GM19397 (cell line): ENCODE measurements at regions not wholly inside any gene's neighbourhood (a gene's known extent, or its start where the extent isn't known, plus 50 kb on each side); places are given as distances from the start of the nearest gene placed in this dataset.
"Not testable (repeated sequence)": the region's sequence is repeated elsewhere in the genome, so short reads cannot be mapped to it uniquely, and the experiment has no call there.

Experiments used
- ATAC-seq: cut with Tn5 transposase; IDR thresholded peaks from one replicate; pipeline ENCODE4 v1.9.1; 2021; ENCODE audit warnings: mild to moderate bottlenecking, moderate library complexity; ENCODE audit not compliant: unreplicated experiment

DNA sequence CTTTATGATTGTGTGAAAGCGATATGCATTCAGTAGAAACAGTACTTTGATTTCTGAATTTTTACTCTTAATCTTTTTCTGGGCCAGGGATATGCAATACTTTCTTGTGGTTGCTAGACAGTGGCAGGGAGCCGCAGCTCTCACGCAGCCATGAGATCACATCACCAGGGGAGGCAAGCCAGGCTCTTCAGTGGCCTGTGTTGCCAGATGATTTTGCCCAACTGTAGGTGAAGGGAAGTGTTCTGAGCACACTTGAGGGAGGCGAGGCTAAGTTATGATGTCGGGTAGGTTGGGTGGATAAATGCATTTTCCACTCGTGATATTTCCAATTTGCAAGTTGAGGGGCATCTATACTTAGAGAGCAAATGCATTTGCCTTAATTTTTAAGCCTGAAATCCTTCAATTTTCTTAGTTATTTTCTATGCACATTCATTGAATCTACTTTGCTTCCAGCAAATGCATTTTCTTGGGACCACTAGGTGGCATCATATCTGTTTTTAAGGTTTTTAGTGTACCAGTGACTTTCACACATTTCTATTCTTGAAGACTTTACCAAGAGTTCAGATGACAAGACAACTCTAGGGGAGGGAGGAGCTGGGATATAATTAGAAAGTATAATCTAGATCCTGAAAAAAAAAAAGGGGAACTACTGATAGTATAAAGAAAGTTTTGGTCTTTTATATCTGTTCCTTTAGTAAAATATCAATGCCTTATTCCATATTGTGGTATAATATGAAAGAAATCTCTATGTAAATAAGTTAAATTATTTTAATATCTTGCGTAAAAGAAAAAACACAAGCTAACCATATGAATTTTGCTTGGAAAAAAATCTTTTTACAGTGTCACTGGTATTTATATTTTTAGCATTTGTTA, 643.3 kb downstream of the SOCS6 start:
- ATAC-seq = peak; percentile 48

DNA sequence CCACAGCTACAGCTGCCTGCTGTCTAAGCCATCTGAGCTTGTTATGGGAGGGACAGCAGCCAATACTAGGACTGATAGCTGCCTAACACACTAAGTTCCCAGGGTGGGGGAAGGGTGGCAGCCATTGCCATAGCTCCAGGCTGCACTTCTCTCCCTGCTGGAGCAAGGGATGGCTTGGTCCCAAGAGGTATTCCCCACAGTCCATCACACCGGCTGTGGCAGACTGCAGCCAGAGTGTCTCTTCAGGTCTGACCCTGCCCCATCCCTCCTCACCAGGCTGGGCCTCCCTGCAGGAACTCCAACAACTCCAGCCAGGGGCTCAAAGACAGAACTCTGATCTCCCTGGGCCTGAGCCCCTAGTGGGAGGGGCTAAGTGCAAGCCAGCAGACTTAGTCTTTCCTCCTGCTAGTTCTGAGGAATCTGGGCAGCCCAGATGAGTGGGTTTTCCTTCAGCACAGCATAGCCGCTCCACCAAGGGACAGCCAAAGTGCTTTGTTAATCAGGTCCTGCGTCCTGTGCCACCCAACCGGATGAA, 632.1 kb downstream of the SOCS6 start:
- ATAC-seq = no peak

DNA sequence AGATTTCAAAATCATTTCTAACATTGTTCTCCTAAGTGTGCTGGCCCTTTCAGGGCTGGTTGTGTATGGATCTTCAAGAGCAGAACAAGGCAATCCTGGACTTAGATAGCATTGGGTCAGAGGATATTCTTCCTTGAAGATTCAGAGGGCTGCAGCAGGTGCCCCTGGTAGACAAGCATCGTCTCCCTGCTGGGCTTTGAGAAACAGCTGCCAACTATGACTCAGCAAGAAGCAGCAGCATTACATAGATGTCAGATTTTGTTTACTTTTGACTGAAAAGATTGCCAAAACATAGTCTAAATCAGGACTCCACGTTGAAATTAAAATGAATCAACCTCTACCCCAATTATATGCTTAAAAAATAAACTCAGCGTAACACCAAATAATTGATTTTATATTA, 618.8 kb downstream of the SOCS6 start:
- no peak for ATAC-seq

DNA sequence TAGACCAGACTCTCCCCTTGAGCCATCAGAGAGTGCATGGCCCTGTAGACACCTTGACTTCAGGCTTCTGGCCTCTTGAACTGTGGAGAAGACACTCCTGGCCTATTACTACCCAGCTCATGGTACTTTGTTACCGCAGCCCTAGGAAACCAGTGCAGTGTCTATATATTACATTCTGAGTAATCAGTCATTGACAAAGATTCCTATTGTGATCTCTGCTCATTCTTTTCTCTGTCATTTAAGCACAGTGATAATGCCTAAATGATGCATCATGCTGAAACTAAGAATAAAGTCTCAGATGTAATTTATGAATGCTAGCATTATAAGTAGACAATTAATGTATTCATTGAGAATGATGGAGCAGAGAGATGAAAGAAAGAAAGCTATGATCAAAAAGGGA, 603.5 kb downstream of the SOCS6 start:
- no peak for ATAC-seq

DNA sequence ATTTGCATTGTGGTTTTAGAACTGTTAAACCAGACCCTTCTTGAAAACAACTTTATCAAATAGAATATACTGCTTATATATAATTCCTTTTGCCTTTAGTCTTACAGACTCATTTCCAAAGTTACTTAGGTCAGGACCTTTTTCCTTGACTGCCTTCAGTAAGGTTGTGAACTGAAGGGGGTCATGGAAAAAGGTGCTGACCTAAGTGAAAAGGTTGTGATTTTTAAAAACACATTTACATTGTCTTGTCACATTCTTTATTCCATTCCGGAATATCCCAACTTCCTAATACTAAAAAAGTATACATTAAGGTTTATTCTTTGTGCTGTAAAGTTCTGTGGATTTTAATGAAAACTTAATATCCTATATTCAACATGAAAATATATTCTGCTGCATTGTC, 581.4 kb downstream of the SOCS6 start:
- no peak for ATAC-seq

DNA sequence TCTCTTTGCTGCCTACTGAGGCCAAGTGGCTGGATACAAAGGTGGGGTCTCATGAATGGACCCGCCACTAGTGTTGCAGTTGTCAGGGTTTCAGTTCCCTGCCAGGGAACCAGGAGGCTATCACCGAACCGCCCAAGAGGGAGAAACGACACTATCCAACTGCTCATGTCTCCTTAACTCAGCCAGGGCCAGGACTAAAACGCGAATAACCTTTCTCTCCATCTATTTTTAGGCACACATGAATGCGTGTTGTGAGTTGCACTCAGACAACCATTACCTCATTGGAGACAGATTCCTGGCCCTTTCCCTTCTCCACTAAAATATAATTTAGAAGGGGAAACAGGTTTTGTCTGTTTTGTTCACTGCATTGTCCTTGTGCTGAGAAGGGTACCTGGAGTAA, 559.5 kb downstream of the SOCS6 start:
- ATAC-seq = no peak

DNA sequence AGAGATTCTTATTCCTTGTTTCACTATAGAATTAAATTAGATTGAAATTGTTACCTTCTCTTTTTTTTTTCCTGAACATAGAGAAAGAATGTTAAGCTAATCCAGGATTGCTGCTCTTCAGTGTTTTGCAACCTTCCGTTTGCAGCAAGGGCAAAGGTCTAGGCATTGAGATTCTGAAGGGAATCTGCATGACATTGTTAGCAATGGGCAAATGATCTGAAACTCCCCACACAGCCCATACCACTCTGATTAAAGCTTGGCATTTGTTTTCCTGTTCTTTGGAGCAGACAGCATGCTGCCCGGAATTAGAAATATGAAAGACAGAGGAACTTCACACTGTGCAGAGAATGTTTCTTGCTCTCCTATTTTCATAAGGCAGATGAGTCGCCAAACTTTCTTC, 551.8 kb downstream of the SOCS6 start:
- ATAC-seq = no peak

DNA sequence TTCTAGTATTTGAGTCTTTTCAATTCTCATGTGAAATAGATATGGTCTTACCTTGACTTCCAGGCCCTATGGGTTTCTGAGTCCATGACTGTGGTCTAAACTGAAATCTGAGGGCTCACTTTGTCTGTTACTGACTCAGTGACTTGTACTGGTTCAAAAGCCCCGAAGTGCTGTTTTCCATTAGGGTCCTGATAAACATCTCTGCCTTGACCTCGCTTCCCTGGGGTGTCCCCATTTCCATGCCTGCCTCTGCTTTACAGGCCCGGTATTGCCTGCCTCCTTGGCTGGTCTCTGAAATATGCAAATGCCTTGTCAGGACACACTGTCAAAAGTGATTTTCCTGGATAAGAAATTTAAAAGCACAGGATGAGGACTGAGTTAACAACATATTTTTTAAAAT, 538.8 kb downstream of the SOCS6 start:
- no peak for ATAC-seq

DNA sequence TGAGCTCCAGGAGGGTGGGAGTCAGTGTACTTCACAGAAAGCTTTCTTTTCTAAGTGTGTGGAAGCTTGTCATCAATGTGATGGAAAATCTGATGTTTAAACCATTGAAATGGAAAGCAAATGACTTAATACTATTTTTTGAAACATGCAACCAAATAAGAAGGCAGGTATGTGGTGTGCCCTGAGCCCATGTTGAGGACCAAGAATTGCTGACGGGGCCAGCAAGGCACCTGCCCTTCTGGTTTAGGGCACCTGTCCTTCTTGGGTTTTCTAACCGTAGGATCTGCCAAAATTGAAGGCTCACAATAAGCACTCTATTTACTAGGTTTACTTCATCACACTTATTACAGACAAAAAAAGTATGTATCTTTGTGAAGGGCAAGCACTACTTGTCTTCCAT, 537.7 kb downstream of the SOCS6 start:
- ATAC-seq = no peak

DNA sequence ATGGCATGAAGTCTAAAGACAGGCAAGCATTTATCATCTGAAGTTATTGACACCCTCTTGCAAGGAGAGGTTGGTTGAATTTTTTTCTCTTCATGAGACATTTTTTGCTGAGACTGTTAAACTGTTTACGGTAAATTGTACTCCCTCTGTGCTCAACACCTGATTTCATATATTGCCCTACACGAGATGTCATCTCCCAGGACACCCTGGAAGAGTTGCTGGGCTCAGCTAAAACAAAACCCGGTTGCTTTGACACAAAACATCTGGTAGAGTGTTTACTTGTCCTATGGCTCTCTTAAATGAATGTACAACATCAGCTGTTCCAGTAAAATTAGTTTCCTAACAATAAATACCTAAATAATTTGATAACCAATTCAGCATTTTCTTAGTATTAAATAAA, 533.8 kb downstream of the SOCS6 start:
- no peak for ATAC-seq

DNA sequence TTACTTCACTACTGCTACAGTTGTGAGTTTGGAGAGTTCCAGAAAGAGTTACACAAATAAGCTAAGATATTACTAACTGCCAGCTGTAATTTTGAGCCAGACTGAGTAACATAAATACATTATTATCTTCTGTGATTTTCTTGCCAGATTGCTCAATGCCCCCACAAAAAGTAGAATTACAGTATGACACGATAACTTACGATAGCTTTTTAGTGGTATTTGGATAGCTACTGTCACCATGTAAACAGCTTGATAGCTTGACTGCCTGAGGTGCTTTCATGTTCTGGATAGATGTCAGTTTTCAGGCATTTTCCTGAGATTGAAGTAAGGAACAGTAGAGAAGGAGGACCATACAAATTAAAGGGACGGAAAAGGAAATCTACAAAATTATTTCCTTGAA, 533.3 kb downstream of the SOCS6 start:
- no peak for ATAC-seq

DNA sequence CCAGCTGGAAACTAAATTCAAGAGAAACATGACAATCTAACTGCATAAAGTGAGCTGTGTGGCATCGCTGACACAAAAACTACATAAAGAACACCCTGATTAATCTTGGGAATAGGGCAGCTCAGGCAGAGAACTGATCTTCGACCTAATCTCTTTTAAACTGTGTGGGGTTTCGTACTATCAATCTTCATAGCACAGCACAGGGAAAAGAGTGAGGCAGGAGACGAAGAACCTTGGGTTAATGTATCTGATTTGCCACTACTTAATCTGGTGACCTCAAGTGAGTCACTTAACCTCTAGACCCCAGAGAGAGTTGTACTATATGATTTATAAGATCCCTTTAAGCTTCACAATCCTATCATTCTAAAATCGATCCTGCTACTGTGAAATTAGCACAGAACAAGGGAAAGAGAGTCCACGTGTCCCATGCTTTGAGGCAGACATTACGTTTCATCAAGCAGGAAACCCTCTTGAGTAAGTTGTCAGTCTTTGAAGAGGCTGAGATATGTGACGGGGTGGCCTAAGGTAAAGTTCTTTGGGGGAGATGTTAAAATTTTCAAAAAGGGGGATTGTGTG, 519.7 kb downstream of the SOCS6 start:
- ATAC-seq = no peak

DNA sequence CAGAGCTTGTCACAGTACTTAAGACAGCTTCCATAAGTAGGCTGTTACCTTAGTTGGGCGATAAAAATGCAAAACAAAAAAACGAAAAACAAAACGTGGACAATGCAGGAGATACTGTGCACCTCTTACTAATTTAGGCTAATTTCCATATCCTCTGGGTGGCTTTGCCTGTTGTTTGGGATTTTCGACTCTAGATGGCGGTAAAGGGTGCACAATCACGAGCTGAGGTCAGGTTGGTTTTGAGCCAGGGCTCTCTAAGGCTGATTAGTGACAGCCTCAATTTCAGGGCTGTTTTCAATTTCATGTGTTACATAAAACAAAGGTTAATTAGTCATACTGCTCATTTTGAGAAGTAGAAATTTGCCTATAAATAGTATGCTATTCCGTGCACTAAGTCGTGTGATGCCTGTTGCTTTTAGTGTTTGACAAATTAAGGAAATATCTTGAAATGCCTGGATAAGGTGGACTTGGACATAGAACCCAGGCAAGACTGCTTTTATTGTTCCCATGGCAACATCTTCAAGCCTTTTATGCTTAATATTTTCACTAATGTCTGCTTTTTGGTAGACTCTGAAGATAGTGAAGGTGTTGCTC, 493.1 kb downstream of the SOCS6 start:
- peak; percentile 70 for ATAC-seq

DNA sequence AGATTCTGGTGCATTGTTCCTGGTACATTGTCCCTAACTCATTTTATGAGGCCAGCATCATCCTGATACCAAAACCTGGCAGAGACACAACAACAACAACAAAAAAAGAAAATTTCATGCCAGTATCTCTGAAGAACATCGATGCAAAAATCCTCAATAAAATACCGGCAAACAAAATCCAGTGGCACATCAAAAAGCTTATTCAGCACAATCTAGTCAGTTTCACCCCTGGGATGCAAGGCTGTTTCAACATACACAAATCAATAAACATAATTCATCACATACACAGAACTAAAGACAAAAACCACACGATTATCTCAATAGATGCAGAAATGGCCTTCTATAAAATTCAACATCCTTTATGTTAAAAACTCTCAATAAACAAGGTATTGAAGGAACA, 477.4 kb downstream of the SOCS6 start:
- ATAC-seq = not testable (repeated sequence)

DNA sequence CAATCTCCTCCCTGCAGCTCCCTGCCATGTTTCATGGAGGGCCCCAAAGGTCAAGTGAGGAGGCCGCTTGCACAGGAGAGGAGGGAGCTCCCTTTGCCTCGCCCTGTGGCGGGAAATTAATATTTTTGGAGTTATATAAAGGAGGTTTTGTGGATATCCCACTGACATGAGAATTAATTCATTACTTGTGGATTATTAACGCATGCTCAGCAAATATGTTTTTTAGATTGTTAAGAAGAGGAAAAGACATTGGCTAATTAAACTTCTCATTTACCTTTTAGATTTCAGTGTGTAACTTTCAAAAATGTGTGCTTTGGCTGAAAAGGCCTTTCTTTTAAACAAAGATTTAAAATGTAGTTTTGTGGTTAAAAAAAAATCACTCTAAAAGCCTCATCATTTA, 474.0 kb downstream of the SOCS6 start:
- ATAC-seq = no peak

DNA sequence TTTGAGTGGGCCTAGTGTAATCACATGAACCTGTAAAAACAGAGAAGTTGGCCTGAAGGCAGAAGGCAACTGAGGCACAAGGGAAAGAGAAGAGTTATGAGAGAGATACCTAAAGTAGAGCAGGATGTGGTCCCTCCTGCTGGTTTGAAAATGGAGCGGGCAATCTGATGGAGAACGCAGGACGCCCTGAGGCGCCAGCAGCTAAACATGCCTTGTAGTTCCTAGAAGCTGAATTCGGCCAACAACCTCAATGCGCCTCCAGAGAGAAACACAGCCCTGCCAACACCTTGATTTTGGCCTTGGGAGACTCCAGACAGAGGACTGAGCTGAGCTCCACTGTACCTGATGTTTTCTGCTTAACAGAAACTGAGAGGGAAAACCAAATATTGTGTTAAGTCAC, 469.9 kb downstream of the SOCS6 start:
- ATAC-seq = no peak

DNA sequence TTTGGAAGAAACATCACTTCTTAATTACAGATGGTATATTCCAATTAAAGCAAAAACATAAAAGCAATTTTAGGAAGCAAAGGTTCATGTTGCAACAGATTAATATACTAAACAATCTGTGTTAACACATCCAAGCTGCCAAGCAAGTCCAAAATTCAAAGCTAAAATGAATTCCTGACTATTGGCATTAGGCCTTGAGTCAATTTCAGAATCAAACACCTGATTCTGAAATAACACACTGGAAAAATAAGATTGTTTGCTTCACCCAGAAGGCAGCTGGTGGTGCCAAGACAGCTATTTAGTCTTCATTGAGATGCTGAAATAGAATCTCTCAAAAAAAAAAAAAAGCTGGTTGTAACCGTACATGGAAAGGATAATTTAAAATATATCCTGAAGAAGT, 465.6 kb downstream of the SOCS6 start:
- ATAC-seq = no peak

DNA sequence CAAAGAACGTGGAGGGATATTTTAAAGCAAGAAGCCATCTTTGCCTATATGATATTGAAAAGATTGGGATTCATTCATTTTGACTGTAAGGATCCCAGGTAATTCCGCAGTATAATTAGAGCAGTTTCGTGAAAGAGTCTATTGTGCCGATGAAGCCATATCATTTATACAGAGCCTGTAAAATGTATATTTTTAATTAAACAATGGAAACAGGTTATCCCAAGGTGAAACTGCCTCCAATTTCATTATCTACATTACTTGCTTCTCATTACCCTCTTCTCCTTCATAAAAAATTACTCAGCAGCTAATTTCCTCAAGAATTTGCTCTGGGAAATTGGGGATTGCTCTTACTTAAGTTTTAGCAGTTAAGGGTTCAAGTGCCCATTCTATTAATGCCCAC, 444.1 kb downstream of the SOCS6 start:
- no peak for ATAC-seq

DNA sequence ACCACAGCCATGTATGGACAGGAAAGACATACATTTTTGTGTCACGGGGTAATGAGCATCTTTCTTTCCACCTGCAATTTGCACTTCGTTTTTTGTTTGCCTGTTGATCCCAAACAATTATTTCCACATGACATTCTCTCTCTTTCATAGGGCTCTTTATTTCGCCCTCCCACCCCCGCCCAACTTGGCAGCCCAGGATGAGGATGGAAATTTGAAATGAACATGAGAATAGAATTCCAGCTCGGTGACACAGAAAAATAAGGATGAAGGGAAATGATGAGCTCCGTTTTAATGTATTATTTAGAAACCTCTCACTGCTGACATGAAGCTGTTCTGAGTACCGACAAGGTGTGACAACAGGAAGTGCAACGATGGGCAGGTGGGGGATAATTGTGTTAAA, 443.3 kb downstream of the SOCS6 start:
- no peak for ATAC-seq

DNA sequence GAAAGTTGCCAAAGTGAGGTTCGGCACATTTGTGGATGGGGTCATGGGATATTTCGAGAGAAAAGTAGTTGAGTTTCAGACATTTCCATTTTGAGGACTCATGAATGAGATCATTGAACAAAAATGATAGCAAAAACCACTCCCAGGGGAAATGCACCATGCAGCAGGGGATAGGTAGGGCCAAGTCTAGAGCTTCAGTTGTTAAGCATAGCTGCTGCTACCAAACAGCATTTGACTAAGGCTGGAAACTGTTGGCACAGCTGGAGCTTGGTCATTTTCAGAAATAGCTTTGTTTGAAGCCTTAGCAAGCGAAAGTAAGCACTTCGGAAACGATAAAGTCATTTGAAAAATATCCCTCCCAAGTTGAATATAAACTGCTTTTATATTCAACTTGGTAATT, 431.8 kb downstream of the SOCS6 start:
- no peak for ATAC-seq

DNA sequence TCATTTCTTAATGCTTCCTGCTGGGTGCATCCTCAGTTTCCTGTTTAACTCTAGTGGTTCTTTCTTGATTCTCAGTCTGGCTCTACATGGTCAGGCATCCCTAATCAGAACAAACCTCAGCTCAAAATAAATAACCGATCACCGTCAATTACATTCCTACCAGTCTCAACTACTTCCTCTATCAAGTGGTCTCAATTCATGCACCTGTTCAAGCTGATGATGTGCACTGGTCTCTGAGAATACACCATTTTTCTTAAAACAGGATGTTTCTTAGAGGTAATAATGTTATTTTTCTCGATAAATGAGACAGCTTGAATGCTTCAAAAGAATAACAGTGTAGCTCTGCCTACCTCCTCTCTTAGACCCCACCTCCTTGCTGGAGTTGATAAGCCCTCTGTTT, 420.9 kb downstream of the SOCS6 start:
- ATAC-seq = no peak

DNA sequence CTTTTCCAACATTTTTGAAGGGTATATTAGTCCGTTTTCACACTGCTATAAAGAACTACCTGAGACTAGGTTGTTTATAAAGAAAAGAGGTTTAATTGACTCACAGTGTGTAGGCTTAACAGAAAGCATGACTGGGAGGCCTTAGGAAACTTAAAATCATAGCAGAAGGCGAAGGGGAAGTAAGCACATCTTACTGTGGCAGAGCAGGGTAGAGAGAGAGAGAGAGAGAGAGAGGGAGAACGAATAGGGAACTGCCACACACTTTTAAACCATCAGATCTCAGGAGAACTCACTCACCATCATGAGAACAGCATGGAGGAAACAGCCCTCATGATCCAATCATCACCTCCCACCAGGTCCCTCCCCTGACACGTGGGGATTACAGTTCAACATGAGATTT, 420.3 kb downstream of the SOCS6 start:
- ATAC-seq = no peak
